ENCODE measurements at regions not wholly inside any gene's neighbourhood (a gene's known extent, or its start where the extent isn't known, plus 50 kb on each side); places are given as distances from the start of the nearest gene placed in this dataset.

GRCh38 chr14:94888121-94888520, 118.2 kb upstream of the GSC start (continued):
- TF ChIP-seq PRDM15 (CRISPR knock-in tag; IDR thresholded peaks at IDR 0.05) (no peak), CUX1 (IDR thresholded peaks at IDR 0.05; ENCODE audit: insufficient replicate concordance, low read depth, low read length) (no peak)

- H2AFZ ChIP-seq (ENCODE audit: control insufficient read depth, low read depth, low read length): no peak overlapping the region
- in situ Hi-C loops (cut with MboI): no loop called here
- no peaks in the 10 kb centered on the region for H3K79me2 ChIP-seq (ENCODE audit: control insufficient read depth, insufficient read depth, low read length)
- TF ChIP-seq BCL11A (IDR thresholded peaks at IDR 0.05; ENCODE audit: low read depth, low read length) (no peak), BHLHE40 (IDR thresholded peaks at IDR 0.05; ENCODE audit: borderline replicate concordance in 1 of 2, low read depth in 2 of 2, low read length in 1 of 2) (no peak), CHD2 (IDR thresholded peaks at IDR 0.05; ENCODE audit: borderline replicate concordance, low read depth, low read length) (no peak), ATF3 (IDR thresholded peaks at IDR 0.05; ENCODE audit: borderline replicate concordance, extremely low read depth, low read depth, low read length) (no peak), SUZ12 (IDR thresholded peaks at IDR 0.05; ENCODE audit: unreplicated experiment) (no peak), ASH2L (IDR thresholded peaks at IDR 0.05; ENCODE audit: borderline replicate concordance, low read depth) (no peak), CHD4 (IDR thresholded peaks at IDR 0.05) (no peak), TCF12 (IDR thresholded peaks at IDR 0.05; ENCODE audit: low read depth, low read length) (no peak), HDGF (IDR thresholded peaks at IDR 0.05) (no peak), MXI1 (IDR thresholded peaks at IDR 0.05; ENCODE audit: low read depth, low read length) (no peak)
- H3K27ac ChIP-seq (ENCODE audit: control insufficient read depth, insufficient read depth): no peak overlapping the region
- ATAC-seq (no peak), DNase-seq (ENCODE audit: low read depth, low spot score) (no peak), FAIRE-seq (no peak)
- 54% methylated on average over 10 of the region's 10 CpGs for WGBS (ENCODE audit: insufficient coverage, insufficient replicate concordance, low lambda C conversion rate, missing lambda C conversion rate)
- H3K4me2 ChIP-seq (ENCODE audit: control insufficient read depth, insufficient read depth): no peak overlapping the region
- H3K27me3 ChIP-seq (replicated peaks in 1 of 2; ENCODE audit: control insufficient read depth in 2 of 2, insufficient read depth in 2 of 2, low read length in 1 of 2): peaks cover 0 to 2% of the 10 kb centered on the region in 2 experiments; a peak in 2 of 4 replicates
- RAD21 ChIA-PET (ENCODE audit: unreplicated experiment): no interaction called here
- no peaks in the 10 kb centered on the region for H3K9me3 ChIP-seq (replicated peaks; ENCODE audit: control insufficient read depth, insufficient read depth, low read length)
- no TSS peak for BruUV-seq (replicated peaks)
- intact Hi-C loops (cut with micrococcal nuclease; ENCODE audit: unreplicated experiment): no loop called here
- H3K4me3 ChIP-seq: no peak overlapping the region
- SMC1A ChIA-PET (ENCODE audit: uncharacterized antibody, unreplicated experiment): no interaction called here
- no peaks in the 10 kb centered on the region for H4K20me1 ChIP-seq (ENCODE audit: control insufficient read depth, insufficient read depth)
- CTCF ChIA-PET: no interaction called here
- H3K36me3 ChIP-seq (ENCODE audit: control insufficient read depth in 2 of 2, insufficient read depth in 2 of 2, low read length in 1 of 2): no peaks in the 10 kb centered on the region
- POLR2A ChIA-PET: no interaction called here
- no peaks in the 10 kb centered on the region for H3K4me1 ChIP-seq (ENCODE audit: control insufficient read depth, insufficient read depth, low read length)
- no peak overlapping the region for H3K9ac ChIP-seq (ENCODE audit: control insufficient read depth, insufficient read depth, low read length)
Observed at GRCh38 chr14:94887591-94887990, 117.7 kb upstream of the GSC start.

Measured in GM12878 (cell line).